HG03103 (cell line): ENCODE measurements at regions not wholly inside any gene's neighbourhood (a gene's known extent, or its start where the extent isn't known, plus 50 kb on each side); places are given as distances from the start of the nearest gene placed in this dataset.
"Not testable (repeated sequence)": the region's sequence is repeated elsewhere in the genome, so short reads cannot be mapped to it uniquely, and the experiment has no call there.

ENCODE experiments used
- ATAC-seq: cut with Tn5 transposase; IDR thresholded peaks from one replicate; pipeline ENCODE4 v1.9.1; 2021; ENCODE audit warnings: low read depth; ENCODE audit not compliant: unreplicated experiment

DNA sequence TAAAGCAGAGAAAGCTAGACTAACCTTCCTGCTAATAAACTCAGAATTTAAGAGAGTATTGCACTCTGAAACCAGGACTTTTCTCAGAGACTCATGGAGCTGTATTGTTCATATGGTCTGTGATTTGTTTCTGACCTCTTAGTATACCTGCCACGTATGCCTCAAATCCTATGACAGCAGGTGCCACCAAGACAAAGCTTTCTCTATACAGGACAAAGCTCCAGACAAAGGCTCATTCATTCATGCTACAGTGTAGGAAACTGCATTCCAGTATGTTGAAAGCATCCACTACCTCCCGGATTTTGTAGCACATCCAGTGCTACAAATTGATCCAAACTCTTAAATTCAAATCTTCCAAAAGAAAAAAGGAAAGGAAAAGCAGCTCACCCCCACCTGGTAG is 178.3 kb downstream of the CHIC2 start:
- no peak for ATAC-seq

DNA sequence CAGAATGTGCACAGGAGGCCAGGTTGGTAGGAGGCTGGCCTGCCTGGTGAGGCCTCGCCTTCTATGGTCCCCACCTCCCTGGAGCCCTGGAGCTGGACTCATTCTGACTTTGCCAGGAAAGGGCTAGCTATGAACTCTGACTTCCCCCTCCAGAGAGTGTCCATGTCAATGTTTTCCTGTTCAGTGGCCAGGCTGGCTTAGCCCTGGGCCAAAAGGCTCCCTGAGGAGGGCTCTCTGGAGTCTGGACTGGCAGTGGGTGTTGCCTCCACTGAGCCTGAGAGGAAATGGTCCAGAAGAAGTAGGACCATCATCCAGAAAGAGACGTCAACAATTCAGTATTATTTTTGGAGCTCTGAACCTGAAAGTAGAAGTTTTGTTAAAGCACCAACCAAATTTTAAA is 178.7 kb downstream of the CHIC2 start:
- ATAC-seq = no peak

DNA sequence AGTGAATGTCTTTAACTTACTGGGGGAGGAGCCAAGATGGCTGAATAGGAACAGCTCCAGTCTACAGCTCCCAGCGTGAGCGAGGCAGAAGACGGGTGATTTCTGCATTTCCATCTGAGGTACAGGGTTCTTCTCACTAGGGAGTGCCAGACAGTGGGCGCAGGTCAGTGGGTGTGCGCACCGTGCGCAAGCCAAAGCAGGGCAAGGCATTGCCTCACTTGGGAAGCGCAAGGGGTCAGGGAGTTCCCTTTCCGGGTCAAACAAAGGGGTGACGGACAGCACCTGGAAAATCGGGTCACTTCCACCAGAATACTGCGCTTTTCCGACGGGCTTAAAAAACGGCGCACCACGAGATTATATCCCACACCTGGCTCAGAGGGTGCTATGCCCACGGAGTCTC is 187.3 kb downstream of the CHIC2 start:
- ATAC-seq = not testable (repeated sequence)

DNA sequence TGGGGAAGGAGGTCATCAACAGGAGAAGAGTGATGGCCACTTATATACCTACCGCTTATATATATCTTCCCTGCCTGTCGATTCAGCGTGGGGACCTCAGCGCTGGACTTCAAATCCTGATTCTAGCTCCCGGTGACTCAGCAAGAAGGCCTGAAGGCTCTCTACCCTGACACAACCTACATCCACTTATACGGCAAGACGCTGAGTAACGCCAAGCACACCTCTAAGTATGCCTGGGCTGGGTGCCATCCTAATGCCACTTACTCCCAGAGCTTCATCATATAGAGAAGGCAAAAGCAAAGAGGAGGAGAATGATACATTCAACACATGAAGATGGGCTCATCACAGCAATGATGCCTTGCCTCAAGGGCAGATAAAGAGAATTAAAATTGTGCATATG is 198.3 kb downstream of the CHIC2 start:
- ATAC-seq = no peak

DNA sequence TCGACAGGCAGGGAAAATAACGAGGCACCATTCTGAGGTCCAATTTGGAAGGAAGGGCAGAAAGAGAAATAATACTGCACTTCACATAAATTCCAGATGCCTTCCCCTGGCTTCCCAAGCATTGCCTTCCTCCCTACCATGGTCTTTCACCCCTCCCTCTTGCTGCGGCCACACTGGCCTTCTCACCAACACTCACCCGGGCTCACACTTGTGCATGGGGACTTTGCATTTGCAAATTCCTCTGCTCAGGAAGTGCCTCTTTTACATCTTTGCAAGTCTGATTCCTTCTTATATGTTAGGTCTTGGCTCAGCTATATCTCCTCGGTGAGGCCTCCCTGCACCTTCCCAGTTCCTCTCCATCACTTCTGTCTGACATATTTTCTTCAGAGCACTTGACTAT is 199.4 kb downstream of the CHIC2 start:
- ATAC-seq = no peak

DNA sequence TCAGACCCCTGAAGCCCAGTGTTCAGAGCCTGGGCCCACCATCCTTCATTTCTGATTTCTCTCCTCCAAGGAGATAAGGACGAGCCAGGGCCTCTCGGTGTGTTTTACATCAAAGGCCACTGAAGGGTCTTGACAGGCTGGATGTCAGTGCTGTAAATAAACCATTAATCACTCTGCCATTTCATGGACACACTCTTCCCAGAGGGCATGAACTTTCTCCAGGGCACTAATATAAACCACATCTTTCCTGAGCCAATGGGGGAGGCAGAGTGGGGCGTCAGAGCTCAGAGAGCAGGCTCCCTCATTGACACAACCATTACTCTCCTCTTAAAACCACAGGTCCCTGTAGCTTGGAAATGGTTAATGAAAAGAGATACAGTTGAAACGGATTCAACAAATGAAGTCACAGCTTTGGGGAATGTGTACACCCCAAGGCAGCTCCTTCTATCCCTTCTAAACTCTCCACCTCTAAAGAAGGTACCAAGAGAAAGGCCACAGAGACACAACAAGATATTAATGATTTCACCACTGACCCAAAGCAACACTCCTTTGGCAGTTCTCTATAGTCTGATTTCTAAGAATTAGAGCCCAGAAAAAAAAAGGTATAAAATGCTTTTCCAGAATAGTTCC is 200.6 kb downstream of the CHIC2 start:
- no peak for ATAC-seq

DNA sequence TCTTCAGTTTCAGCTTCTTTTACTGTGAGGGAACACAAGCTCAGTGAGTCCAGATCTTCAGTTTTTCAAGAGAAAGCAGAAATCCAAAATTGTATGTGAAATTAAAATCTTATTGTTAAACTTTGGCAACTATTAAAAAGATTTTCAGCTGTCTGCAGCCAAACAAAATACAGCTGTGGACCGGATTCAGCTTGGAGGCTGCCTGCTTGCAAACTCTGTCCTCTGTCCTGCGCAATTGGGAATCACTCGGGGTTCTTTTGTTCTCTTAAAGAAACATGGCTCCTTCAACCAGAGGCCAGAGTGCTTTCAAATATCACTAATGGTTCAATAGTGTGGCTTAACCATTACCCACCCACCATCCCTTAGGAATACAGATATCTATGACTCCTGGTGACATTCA is 201.2 kb downstream of the CHIC2 start:
- no peak for ATAC-seq

DNA sequence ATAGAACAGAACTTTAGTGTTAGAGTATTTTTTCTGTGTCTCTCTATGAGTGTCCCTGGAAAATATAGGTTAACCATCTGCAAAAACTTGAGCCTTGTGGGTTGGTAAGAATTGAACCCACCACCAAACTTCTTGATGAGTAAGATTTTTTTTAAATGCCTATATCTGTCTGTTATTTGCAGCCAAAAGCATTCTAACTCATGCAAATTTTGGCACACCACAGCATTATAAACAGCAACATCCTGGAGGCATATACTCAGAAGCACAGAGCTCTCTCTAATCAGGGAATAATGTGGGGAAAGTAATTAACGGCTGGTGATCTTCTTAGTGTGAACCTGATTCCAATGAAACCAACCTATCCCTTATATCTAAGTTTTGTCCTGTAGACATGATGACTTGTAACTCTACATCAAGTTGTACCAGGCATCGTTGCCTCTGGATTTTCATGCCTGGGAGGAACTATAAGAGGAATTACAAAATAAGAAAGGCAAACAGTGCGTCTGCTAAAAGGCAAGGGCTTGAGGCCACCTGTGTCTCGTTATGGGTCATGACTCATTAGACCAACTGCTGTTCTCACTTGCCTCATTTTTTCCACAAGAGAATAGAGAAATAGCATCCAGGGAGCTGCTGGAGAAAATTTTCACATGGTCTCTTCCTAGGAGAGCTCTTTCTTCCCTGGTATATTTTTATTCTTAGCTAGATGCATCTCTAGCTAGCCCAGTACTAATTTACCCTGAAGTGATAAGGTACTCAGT is 202.4 kb downstream of the CHIC2 start:
- no peak for ATAC-seq

DNA sequence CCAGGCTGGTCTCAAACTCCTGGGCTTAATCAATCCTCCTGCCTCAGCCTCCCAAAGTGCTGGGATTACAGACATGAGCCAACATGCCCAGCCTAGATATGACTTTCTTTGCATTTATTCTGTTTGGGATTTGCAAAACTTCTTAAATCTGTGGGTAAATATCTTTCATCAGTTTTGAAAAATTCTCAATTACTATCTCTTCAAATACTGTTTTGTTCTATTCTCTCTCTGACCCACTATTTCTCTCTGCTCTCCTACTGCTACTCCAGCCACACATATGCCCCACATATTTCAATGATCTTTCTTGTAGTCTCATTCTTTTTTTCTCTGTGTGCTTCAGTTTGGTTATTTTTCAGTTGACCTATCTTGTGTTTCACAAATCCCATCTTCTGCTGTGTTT is 205.1 kb downstream of the CHIC2 start:
- ATAC-seq = no peak

DNA sequence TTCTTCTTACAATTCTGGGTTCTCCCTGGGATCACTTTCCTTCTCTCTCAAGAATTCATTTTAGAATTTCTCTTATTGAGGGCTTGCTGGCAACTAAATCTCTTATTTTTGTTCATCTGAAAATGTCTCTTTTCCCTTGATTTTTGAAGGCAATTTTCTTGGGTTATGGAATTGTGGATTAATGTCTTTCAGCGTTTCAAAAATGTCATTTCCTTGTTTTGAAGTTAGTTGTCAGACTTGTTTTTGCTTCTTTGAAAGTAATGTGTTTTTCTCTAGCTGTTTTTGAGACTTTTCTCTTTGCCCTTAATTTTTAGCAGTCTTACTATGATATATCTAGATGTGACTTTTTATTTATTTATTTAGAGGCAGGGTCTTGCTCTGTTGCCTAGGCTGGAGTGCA is 205.7 kb downstream of the CHIC2 start:
- ATAC-seq = no peak

DNA sequence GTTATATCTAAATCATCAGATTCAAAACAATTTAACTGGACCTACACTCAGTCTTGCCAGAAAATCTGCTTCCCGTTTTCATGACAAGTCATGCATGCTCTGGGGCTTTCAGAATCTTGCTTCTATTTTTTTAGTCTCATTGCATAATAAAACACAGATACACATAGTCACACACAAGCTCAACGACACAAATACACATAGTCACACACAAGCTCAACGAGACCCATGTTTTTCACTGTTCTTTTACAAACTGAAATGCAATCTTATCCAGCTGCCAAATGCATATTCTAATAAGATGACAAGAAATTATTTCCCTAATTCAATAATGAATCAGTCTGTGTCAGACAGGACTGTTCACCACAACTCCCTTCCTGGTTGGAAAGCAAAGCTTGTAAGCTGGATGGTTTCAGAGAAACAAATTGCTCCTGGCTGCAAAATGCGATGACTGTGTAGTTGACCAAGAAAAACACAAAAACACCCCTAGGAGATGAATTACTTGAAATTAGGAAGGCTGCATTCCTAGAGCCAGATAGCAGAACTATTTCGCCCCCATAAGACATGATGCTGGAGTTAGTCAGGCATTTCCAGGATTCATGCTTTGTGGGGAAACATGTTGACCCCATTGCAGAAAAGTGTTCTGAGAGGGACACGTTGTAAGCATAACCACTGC is 208.7 kb downstream of the CHIC2 start:
- ATAC-seq = no peak

DNA sequence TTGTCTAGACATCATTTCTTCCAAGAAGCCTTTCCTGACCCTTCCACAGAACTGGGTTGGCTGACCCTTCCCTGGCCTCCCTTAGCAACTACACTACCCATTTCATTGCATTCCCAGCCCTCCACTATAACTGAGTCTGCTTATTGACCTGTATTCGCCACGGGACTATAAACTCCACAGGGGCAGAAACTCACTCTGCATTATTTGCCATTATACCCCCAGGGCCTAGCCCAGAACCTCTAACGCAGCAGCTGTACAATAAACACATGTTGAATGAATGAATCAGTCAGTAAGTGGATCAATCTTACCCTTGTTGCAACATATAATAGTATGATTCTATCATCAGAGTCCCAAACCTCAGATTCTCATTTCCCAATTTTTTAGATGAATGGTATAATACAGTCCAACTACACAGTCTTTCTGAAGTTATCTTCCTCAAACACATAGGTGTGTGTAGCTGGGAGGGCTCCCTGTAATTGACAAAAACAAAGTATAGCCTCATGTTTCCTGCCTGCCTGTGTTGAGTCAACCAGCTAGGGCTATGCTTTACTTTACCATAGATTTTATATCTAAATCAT is 209.3 kb downstream of the CHIC2 start:
- no peak for ATAC-seq

DNA sequence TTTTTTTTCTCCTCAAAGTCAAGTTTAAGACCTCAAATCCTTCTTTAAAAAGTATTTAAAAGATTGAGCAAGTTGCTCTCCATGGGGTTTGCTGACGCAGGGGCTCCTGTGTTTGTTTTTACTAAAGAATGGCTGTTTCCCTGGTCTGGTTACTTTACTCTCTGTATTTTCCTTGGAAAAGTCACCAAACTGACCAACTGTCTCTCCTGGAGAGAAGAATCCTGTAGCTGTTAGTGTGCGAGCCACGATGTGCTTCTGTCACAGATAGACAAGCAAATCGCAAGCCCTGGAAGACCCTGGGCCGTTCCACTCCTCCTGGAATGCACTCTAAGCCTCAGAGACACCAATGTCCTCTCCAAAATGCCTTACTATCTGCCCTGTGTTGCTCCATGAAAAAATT is 212.1 kb downstream of the CHIC2 start:
- ATAC-seq = no peak

DNA sequence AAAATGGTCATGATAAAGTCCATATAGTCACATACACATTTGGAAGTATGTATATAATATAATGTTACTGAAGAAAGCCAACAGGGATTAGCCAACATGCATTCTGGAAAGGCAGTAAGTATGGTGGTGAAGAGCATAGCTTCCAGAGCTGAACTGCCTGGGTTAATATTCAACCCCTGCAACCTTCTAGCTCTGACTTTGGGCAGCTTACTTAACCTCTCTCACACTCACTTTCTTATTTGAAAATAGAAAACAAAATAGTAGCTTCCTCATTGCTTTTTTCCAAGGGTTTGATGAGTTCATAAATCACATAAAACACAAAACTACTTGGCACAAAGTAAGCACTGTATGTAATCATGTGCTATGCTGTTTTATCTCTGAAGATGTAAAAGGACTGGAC is 216.4 kb downstream of the CHIC2 start:
- no peak for ATAC-seq

DNA sequence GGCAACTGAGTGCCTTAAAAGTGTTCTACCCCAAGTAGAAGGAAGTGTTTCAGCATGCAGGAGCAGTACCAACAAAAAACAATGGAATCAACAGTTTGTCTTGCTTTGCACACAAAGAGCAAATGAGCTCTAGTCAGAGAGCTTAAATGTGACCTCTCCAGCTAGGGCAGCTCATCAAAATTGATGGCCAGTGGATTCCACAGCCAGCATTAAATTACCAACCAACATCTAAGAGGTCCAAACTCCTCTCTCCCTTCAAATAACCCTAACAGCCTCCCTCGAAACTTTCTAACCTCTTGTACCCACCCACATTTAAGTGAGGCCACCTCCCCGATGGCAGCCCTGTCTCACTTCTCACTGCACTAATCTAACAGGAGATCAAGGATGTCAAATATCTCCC is 219.9 kb downstream of the CHIC2 start:
- no peak for ATAC-seq

DNA sequence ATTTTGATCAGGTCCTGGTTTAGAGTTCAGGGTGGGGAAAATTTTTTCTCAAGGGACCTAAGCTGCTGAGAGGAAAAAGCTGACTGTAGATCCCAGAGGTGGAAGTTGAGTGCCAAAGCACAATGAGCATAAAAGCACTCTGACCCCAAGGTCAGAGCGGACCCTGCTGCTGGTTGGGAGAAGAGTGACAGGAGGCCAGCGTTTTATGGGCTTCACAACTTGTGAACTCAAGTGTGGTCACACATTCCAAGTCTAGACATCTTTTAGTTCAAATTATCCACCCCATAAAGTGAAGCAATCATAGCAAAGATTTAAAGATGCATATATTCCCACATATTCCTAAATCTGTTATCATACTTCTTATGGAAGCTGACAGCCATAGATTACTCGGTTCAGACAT is 220.3 kb downstream of the CHIC2 start:
- no peak for ATAC-seq

DNA sequence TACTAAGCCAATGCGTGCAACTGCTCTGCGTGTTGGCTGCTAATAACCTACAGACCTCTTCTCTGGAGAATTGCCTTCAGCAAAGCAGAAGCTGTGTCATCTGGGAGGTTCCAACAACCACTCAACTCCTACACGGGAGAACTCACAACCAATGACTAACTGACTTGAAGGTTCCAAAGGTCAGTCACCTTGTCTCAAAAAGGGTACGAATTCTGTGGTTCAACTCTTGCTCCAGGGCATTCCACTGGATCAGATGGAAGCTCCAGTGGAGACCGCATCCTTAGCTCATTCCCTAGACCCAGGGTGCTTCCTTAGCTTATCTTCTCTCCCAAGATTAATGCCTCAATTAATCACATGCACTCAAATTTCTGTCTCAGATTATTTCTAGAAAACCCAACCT is 222.7 kb downstream of the CHIC2 start:
- ATAC-seq = no peak

DNA sequence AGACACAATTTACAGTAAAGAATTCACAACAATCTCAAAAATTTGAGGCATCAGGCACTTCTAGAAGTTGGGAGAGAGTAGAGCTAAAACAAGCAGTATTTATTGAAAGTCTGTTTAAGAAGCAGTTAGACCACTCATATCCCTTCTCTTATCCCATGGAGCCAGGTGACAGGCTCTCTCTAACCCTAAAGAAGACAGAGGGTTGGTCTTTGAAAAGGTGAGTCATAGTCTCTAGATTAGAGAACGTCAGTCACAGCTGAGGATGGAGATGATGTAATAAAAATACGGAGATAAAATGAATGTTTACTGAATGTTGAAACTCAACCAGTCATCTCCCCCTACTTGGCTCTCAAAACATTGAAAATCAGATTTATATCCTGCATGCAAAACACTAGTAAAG is 223.8 kb downstream of the CHIC2 start:
- no peak for ATAC-seq

DNA sequence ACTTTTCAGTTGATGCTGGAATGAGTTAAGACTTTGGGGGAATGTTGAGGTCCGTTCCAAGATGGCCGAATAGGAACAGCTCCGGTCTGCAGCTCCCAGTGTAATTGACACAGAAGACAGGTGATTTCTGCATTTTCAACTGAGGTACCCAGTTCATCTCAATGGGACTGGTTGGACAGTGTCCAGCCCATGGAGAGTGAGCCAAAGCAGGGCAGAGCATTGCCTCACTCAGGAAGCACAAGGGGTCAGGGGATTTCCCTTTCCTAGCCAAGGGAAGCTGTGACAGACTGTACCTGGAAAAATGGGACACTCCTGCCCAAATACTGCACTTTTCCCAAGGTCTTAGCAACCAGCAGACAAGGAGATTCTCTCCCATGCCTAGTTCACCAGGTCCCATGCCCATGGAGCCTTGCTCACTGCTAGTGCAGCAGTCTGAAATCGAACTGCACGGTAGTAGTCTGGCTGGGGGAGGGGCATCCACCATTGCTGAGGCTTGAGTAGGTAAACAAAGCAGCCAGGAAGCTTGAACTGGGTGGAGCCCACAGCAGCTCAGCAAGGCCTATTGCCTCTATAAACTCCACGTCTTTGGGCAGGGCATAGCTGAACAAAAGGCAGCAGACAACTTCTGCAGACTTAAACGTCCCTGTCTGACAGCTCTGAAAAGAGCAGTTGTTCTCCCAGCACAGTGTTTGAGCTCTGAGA is 231.0 kb downstream of the CHIC2 start:
- not testable (repeated sequence) for ATAC-seq

DNA sequence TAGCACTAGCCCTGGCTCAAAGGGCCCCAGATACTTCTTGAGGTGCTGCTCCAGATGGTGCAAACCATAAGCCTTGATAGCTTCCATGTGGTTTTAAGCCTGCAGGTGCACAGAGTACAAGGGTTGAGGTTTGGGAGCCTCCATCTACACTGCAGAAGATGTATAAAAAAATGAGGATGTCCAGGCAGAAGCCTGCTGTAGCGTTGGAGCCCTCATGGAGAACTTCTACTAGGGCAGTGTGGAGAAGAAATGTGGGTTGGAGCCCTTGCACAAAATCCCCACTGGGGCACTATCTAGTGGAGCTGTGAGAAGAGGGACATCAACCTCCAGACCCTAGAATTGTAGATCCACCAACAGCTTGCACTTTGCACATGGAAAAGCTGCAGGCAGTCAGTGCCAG is 231.9 kb downstream of the CHIC2 start:
- ATAC-seq = no peak

DNA sequence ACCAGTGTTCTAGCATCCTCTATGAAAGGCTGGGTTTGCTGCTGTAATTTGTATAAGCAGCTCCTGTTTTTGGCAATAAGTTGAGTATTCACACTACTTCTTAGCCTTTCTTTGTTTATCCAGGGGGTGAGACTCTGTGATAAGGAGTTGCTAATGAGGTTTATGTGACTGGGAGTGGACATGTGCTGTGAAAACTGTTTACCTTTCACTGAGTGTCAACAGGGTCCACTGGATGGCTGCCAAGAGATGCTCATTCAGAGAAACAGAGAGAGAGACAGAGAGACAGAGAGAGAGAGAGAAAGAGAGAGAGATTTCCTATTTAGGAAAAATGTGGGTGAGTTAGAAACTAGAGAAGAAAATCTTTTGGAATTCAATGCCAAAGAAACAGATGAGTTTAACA is 233.9 kb downstream of the CHIC2 start:
- ATAC-seq = no peak
